Renal cortical epithelial cell (primary cell): ENCODE measurements at regions not wholly inside any gene's neighbourhood (a gene's known extent, or its start where the extent isn't known, plus 50 kb on each side); places are given as distances from the start of the nearest gene placed in this dataset.
"Not testable (repeated sequence)": the region's sequence is repeated elsewhere in the genome, so short reads cannot be mapped to it uniquely, and the experiment has no call there.

Experiments used
- DNase-seq: peaks from one replicate; pipeline ENCODE4 v3.0.0-alpha.2; 2011; ENCODE audit warnings: low read depth

GRCh38 chr9:74090921-74091320, 406.2 kb upstream of the RORB start:
- not testable (repeated sequence) for DNase-seq

- DNase-seq: no peak
These were observed 404.7 kb upstream of the RORB start for GRCh38 chr9:74092491-74092834.

GRCh38 chr9:74094037-74094436, 403.1 kb upstream of the RORB start:
- not testable (repeated sequence) for DNase-seq

GRCh38 chr9:74094766-74095165, 402.4 kb upstream of the RORB start:
- DNase-seq: no peak

GRCh38 chr9:74095925-74096324, 401.2 kb upstream of the RORB start:
- no peak for DNase-seq

- DNase-seq: no peak
These were observed 400.7 kb upstream of the RORB start for GRCh38 chr9:74096420-74096819.

GRCh38 chr9:74100042-74100441, 397.1 kb upstream of the RORB start:
- DNase-seq: no peak

- not testable (repeated sequence) for DNase-seq
These were observed 395.0 kb upstream of the RORB start for GRCh38 chr9:74102148-74102547.

GRCh38 chr9:74102702-74103101, 394.4 kb upstream of the RORB start:
- no peak for DNase-seq

- no peak for DNase-seq
These were observed 389.4 kb upstream of the RORB start for GRCh38 chr9:74107692-74108091.

GRCh38 chr9:74115976-74116375, 381.2 kb upstream of the RORB start:
- no peak for DNase-seq

- DNase-seq: no peak
These were observed 380.0 kb upstream of the RORB start for GRCh38 chr9:74117151-74117550.

- DNase-seq: peak; percentile 67
These were observed 379.4 kb upstream of the RORB start for GRCh38 chr9:74117731-74118130.

- no peak for DNase-seq
These were observed 377.1 kb upstream of the RORB start for GRCh38 chr9:74120061-74120460.

- no peak for DNase-seq
These were observed 376.7 kb upstream of the RORB start for GRCh38 chr9:74120470-74120869.

GRCh38 chr9:74122216-74122615, 374.9 kb upstream of the RORB start:
- DNase-seq: no peak

- peak; percentile 1 for DNase-seq
These were observed 374.5 kb upstream of the RORB start for GRCh38 chr9:74122661-74123060.

- DNase-seq: peak; percentile 48
These were observed 371.2 kb upstream of the RORB start for GRCh38 chr9:74125941-74126340.

- no peak for DNase-seq
These were observed 364.1 kb upstream of the RORB start for GRCh38 chr9:74132986-74133385.

- no peak for DNase-seq
These were observed 363.2 kb upstream of the RORB start for GRCh38 chr9:74133921-74134320.

GRCh38 chr9:74138182-74138581, 359.0 kb upstream of the RORB start:
- no peak for DNase-seq

- DNase-seq: no peak
These were observed 357.0 kb upstream of the RORB start for GRCh38 chr9:74140141-74140540.

GRCh38 chr9:74147906-74148305, 349.2 kb upstream of the RORB start:
- no peak for DNase-seq

- DNase-seq: no peak
These were observed 324.3 kb upstream of the RORB start for GRCh38 chr9:74172874-74173273.

- no peak for DNase-seq
These were observed 323.9 kb upstream of the RORB start for GRCh38 chr9:74173284-74173683.
